ENCODE measurements at regions not wholly inside any gene's neighbourhood (a gene's known extent, or its start where the extent isn't known, plus 50 kb on each side); places are given as distances from the start of the nearest gene placed in this dataset.

DNA sequence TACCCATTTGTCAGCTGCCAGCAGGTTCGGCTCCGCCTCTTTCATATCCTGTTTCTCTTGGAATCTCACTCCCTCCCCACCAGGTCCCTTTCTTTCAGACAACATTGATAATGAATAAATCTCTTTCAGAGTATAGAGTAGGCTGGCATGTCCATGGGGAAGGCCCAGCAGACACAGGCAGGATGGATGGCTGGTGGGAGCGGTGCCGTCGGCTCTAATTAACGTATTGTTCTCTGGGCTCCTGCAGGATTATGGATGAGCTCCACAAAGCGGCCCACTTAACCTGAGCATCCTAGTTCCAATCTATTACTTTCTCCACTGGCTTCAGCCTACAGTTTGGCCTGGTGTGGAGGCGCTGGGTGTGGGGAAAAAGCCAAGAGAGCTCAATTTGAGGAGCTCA is 588.0 kb downstream of the BUD13 start:
- TF ChIP-seq POLR2A (IDR thresholded peaks at IDR 0.05) (no peak), POLR2AphosphoS5 (IDR thresholded peaks at IDR 0.05; ENCODE audit: insufficient read depth in 1 of 2, low read depth in 1 of 2) (no peak)
- TF ChIP-seq, protein P1, sequence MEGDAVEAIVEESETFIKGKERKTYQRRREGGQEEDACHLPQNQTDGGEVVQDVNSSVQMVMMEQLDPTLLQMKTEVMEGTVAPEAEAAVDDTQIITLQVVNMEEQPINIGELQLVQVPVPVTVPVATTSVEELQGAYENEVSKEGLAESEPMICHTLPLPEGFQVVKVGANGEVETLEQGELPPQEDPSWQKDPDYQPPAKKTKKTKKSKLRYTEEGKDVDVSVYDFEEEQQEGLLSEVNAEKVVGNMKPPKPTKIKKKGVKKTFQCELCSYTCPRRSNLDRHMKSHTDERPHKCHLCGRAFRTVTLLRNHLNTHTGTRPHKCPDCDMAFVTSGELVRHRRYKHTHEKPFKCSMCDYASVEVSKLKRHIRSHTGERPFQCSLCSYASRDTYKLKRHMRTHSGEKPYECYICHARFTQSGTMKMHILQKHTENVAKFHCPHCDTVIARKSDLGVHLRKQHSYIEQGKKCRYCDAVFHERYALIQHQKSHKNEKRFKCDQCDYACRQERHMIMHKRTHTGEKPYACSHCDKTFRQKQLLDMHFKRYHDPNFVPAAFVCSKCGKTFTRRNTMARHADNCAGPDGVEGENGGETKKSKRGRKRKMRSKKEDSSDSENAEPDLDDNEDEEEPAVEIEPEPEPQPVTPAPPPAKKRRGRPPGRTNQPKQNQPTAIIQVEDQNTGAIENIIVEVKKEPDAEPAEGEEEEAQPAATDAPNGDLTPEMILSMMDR (IDR thresholded peaks at IDR 0.05), result no peak
- no peaks in the 10 kb centered on the region for H3K36me3 ChIP-seq
- intact Hi-C loops (cut with DNase I), result no loop called here
- H3K4me3 ChIP-seq, result no peak overlapping the region
- DNase-seq (ENCODE audit: extremely low spot score in 2 of 2), result no peak
- H3K27me3 ChIP-seq, result no peaks in the 10 kb centered on the region
- H3K9me3 ChIP-seq, result no peaks in the 10 kb centered on the region
- H3K4me1 ChIP-seq, result peaks cover 14% of the 10 kb centered on the region
- no peak overlapping the region for H3K27ac ChIP-seq

DNA sequence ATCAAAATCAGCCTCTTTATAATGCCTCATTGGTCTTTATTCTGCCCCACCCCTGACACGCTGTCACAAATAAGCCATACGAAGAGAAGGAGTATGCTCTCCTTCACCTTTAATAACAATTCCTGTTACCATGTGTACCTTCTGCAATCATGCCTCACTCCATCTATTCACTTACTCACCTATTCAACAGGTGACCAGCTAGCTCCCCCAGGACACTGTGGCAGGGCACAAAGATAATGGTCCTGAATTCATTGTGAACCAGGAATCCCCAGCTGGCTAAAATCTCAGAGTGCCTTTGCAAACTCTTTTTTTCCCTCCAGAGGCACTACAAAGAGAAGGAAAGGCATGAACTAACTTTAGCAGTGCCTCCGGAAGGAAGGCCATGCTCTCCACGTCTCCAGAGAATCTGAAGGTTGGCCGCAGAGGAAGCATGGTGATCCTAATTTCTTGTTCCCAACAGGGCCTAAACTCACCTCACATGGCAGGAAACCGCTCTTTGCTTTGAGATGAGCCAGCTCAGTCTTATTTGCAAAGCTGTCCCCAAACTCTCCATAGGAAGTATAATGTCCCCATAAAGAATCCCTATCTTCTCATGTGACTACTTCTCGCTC is 590.3 kb downstream of the BUD13 start:
- Histone ChIP-seq H3K4me1 (peaks cover 14% of the 10 kb centered on the region), H3K36me3 (no peaks in the 10 kb centered on the region), H3K4me3 (no peak overlapping the region), H3K27ac (no peak overlapping the region), H3K9me3 (no peaks in the 10 kb centered on the region), H3K27me3 (no peaks in the 10 kb centered on the region)
- intact Hi-C loops (cut with DNase I), result no loop called here
- no peak for DNase-seq (ENCODE audit: extremely low spot score in 2 of 2)
- TF ChIP-seq POLR2A (IDR thresholded peaks at IDR 0.05) (no peak), POLR2AphosphoS5 (IDR thresholded peaks at IDR 0.05; ENCODE audit: insufficient read depth in 1 of 2, low read depth in 1 of 2) (no peak)
- TF ChIP-seq, protein P1 (IDR thresholded peaks at IDR 0.05), result no peak

DNA sequence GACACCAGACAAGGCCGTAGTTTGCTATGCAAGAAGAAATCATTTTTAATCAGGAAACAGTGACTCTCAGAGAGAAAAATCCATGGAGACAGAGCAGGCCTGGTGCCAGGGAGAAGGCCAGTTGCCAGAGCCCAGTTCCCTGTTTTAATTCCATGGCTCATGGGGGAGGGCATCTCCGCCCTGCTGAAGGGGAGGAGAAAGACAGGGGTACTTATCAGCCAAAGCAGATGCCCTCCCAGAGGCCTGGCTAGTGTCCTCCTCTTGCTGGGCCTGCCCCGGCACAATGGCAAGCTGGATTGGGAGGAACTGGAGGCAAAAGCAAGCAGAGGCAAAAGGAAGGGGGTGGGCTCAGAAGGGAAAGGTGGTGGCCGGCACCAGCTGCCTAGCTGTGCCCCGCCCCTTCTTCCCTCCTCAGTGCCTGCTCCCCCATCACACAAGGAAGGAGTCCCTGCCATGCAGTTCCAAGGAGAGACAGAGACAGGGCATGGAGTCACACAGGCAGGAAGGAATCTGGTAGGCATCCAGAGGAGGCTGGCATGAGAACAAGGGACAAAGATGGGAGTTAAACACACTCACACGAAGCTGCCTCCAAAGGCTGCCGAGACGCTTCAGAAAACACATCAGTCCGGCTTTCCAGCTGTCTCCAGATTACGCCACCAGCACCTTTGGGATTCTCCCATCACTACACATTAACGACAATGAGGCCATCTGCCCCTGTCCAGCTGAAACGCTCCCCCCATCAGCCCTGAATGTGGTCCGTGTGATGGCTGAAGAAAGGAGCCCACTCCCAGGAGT is 591.8 kb downstream of the BUD13 start:
- Histone ChIP-seq H3K4me3 (no peak overlapping the region), H3K4me1 (peaks cover 14% of the 10 kb centered on the region), H3K27me3 (no peaks in the 10 kb centered on the region), H3K27ac (no peak overlapping the region), H3K36me3 (no peaks in the 10 kb centered on the region), H3K9me3 (no peaks in the 10 kb centered on the region)
- intact Hi-C loops (cut with DNase I), result no loop called here
- no peak for TF ChIP-seq POLR2AphosphoS5 (IDR thresholded peaks at IDR 0.05; ENCODE audit: insufficient read depth in 1 of 2, low read depth in 1 of 2)
- no peak for TF ChIP-seq POLR2A (IDR thresholded peaks at IDR 0.05)
- TF ChIP-seq, protein P1 (IDR thresholded peaks at IDR 0.05), result no peak
- DNase-seq (ENCODE audit: extremely low spot score in 2 of 2), result no peak

DNA sequence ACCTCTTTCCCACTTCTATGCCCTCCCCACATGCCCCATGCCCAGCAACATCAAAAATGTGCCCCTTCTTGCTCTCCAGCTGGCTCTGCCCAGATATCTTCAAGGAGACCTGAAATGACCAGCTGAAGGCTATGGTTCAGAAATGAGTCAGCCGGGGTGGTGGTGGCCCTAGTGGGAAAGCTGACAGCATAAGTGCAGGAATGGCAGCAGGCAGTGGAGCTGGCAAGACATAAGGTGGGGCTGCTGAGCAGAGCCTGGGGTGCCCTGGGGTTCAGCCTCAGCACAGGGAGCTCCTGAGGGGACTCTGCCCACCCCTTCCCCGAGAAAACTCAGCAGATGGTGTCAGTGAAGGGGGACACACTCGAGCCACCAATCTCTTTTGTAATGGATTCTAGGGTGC is 593.4 kb downstream of the BUD13 start:
- intact Hi-C loops (cut with DNase I), result no loop called here
- Histone ChIP-seq H3K4me1 (peaks cover 14% of the 10 kb centered on the region), H3K27ac (no peak overlapping the region), H3K27me3 (no peaks in the 10 kb centered on the region), H3K9me3 (no peaks in the 10 kb centered on the region), H3K36me3 (no peaks in the 10 kb centered on the region), H3K4me3 (no peak overlapping the region)
- TF ChIP-seq POLR2A (IDR thresholded peaks at IDR 0.05), result no peak
- peak in 1 of 2 donors; percentile 61 for DNase-seq (ENCODE audit: extremely low spot score in 2 of 2)

DNA sequence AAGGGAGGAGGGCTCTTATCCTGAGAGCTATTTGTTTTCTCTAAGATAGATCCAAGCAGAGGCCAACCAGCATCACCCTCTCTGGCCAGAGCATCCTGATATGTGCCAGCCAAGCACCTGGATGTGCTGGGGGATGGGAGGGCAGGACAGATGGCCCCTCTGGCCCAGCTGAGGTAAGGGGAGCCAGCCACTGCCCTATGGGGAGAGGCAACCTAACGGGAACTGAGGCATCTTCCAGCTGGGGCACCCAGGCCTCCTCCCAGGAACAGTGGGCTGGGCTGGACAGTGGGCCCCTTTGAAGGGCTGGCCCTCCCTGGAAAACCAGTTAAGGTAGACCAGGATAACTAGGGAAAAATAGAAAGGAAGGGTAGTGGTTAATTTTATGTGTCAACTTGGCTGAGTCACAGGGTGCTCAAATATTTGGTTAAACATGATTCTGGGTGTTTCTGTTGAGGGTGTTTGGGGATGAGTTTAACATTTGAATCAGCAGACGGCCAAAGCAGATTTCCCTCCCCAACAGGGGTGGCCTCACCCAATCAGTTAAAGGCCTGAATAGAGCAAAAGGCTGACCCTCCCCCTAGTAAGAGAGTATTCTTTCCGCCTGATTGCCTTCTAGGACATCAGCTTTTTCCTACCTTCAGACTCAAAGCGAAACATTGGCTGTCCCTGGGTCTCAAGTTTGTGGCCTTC is 595.1 kb downstream of the BUD13 start:
- Histone ChIP-seq H3K4me1 (peaks cover 14% of the 10 kb centered on the region), H3K9me3 (no peaks in the 10 kb centered on the region), H3K27me3 (no peaks in the 10 kb centered on the region), H3K36me3 (no peaks in the 10 kb centered on the region), H3K4me3 (no peak overlapping the region), H3K27ac (no peak overlapping the region)
- no peak for TF ChIP-seq POLR2A (IDR thresholded peaks at IDR 0.05)
- no peak for TF ChIP-seq POLR2AphosphoS5 (IDR thresholded peaks at IDR 0.05; ENCODE audit: insufficient read depth in 1 of 2, low read depth in 1 of 2)
- TF ChIP-seq, protein P1 (IDR thresholded peaks at IDR 0.05), result no peak
- peak in 1 of 2 donors; percentile 40 for DNase-seq (ENCODE audit: extremely low spot score in 2 of 2)
- intact Hi-C loops (cut with DNase I), result no loop called here
